IPS-NIHi11 (cell line): ENCODE measurements at regions not wholly inside any gene's neighbourhood (a gene's known extent, or its start where the extent isn't known, plus 50 kb on each side); places are given as distances from the start of the nearest gene placed in this dataset.
"Not testable (repeated sequence)": the region's sequence is repeated elsewhere in the genome, so short reads cannot be mapped to it uniquely, and the experiment has no call there.

Experiments used
- DNase-seq: peaks from one replicate; pipeline ENCODE4 v3.0.0; 2012; ENCODE audit warnings: mixed read lengths, low spot score

- DNase-seq, result no peak
Measured at GRCh38 chr13:50419896-50420295, 404.7 kb downstream of the KCNRG start.

- DNase-seq, result no peak
Measured at GRCh38 chr13:50420718-50421472, 405.7 kb downstream of the KCNRG start.

- DNase-seq, result no peak
Measured at GRCh38 chr13:50421473-50422130, 406.4 kb downstream of the KCNRG start.

GRCh38 chr13:50422181-50423148, 407.2 kb downstream of the KCNRG start:
- DNase-seq, result no peak

GRCh38 chr13:50424993-50425392, 409.7 kb downstream of the KCNRG start:
- no peak for DNase-seq

- no peak for DNase-seq
Measured at GRCh38 chr13:50425772-50426171, 410.5 kb downstream of the KCNRG start.

GRCh38 chr13:50426927-50427326, 411.7 kb downstream of the KCNRG start:
- no peak for DNase-seq

GRCh38 chr13:50427511-50427910, 412.3 kb downstream of the KCNRG start:
- DNase-seq, result not testable (repeated sequence)

- no peak for DNase-seq
Measured at GRCh38 chr13:50428183-50428877, 413.1 kb downstream of the KCNRG start.

GRCh38 chr13:50435011-50435410, 408.5 kb downstream of the DLEU7 start:
- no peak for DNase-seq

GRCh38 chr13:50437252-50437651, 406.2 kb downstream of the DLEU7 start:
- DNase-seq, result no peak

- DNase-seq, result no peak
Measured at GRCh38 chr13:50438351-50438750, 405.1 kb downstream of the DLEU7 start.

GRCh38 chr13:50441130-50441529, 402.4 kb downstream of the DLEU7 start:
- no peak for DNase-seq

GRCh38 chr13:50444726-50445125, 398.8 kb downstream of the DLEU7 start:
- DNase-seq, result no peak

GRCh38 chr13:50446611-50447010, 396.9 kb downstream of the DLEU7 start:
- DNase-seq, result no peak

- DNase-seq, result no peak
Measured at GRCh38 chr13:50448535-50448998, 394.9 kb downstream of the DLEU7 start.

GRCh38 chr13:50449465-50449864, 394.0 kb downstream of the DLEU7 start:
- no peak for DNase-seq

GRCh38 chr13:50450279-50450678, 393.2 kb downstream of the DLEU7 start:
- no peak for DNase-seq

- DNase-seq, result no peak
Measured at GRCh38 chr13:50451609-50452008, 391.9 kb downstream of the DLEU7 start.

- no peak for DNase-seq
Measured at GRCh38 chr13:50452028-50452427, 391.5 kb downstream of the DLEU7 start.

- no peak for DNase-seq
Measured at GRCh38 chr13:50452756-50453155, 390.7 kb downstream of the DLEU7 start.

- no peak for DNase-seq
Measured at GRCh38 chr13:50453188-50453587, 390.3 kb downstream of the DLEU7 start.
